C4-2B (cell line): ENCODE measurements at regions not wholly inside any gene's neighbourhood (a gene's known extent, or its start where the extent isn't known, plus 50 kb on each side); places are given as distances from the start of the nearest gene placed in this dataset.

Source experiments
- H3K27ac ChIP-seq: fragments of 450-650 bp; 2 replicates; pipeline ENCODE4 v1.5.1; 2017
- ZFX ChIP-seq: fragments of 450-650 bp; IDR thresholded peaks from 2 replicates; pipeline ENCODE4 v1.6.1; 2017
- TF ChIP-seq, protein P1 (sequence below): fragments of 450-650 bp; conservative IDR thresholded peaks from 2 replicates; pipeline ENCODE4 v1.5.1; 2017; ENCODE audit warnings: mild to moderate bottlenecking

DNA sequence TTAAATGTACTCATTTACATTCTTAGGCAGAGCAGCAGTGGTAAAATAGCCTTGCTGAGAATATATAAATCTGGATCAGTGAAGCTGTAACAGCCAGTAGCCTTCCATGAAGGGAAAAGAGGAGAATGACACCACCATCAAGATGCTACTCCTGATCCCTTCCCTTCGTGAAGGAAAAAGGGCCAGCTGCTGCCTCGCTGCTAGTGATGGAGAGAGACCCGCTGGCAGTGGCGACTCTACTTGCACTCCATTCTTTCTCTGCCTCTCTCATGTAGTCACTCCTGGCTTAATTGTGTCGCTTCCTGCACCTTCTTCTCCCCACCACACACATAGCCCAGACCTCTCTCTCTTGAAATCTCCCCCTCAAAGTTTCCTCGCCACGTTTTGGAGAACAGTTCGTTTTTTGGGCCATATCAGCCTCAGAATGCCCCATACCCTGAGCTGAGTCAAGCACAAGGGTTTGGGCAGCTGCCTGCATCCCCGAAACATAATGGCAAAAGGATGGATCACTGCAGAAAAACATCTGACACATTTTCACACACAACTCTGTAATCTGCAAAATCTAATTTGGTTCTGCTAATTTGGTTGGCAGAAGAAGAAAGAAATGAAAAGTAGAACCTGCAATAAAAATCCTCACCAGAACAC, 460.3 kb upstream of the IL12A start:
- no peak overlapping the region for H3K27ac ChIP-seq
- TF ChIP-seq, protein P1, sequence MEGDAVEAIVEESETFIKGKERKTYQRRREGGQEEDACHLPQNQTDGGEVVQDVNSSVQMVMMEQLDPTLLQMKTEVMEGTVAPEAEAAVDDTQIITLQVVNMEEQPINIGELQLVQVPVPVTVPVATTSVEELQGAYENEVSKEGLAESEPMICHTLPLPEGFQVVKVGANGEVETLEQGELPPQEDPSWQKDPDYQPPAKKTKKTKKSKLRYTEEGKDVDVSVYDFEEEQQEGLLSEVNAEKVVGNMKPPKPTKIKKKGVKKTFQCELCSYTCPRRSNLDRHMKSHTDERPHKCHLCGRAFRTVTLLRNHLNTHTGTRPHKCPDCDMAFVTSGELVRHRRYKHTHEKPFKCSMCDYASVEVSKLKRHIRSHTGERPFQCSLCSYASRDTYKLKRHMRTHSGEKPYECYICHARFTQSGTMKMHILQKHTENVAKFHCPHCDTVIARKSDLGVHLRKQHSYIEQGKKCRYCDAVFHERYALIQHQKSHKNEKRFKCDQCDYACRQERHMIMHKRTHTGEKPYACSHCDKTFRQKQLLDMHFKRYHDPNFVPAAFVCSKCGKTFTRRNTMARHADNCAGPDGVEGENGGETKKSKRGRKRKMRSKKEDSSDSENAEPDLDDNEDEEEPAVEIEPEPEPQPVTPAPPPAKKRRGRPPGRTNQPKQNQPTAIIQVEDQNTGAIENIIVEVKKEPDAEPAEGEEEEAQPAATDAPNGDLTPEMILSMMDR = no peak
- no peak for TF ChIP-seq ZFX

DNA sequence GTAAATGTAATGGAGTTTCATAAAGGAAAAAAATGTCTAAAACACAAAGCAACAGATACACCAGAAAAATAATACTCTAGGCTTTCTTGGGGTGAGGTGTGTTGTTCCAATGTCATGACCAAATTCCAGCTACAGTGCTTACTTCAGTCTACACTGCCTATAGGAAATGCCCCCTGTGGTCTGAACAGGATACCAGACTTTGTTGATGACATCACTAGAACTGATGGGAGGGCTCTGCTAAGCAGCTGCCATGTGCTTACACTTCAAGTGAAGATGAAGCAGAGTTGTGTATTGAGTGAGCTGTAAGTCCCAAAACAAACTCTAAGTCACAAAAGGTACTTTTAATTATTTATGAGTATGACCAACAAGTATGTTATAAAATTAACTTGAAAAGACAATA, 456.1 kb upstream of the IL12A start:
- no peak for TF ChIP-seq ZFX
- TF ChIP-seq, protein P1 = no peak
- no peak overlapping the region for H3K27ac ChIP-seq

DNA sequence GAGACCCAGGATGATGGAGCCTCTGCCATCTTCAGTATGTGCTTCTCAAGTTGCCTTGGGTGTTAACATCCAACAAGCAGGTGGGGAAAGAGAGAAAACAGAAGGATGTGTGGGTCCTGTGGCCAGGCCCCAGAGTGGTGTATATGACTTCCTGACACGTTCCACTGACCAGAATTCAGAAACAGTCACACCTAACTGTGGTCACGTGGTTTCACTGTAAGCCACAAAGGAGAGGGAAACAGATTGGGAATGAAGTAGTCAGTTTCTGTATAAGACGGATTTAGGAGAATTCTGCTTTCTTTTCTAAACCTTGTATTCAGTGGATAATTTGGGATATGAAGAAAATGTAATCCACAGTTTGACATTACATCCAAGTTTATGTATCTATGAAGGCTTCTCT, 454.1 kb upstream of the IL12A start:
- TF ChIP-seq ZFX = no peak
- TF ChIP-seq, protein P1 = no peak
- H3K27ac ChIP-seq = no peak overlapping the region

- H3K27ac ChIP-seq = no peak overlapping the region
- TF ChIP-seq ZFX = no peak
These were observed 451.8 kb upstream of the IL12A start for GRCh38 chr3:159536876-159537275.

- TF ChIP-seq, protein P1 = no peak
- no peak for TF ChIP-seq ZFX
- no peak overlapping the region for H3K27ac ChIP-seq
These were observed 450.1 kb upstream of the IL12A start for GRCh38 chr3:159538507-159538906.

DNA sequence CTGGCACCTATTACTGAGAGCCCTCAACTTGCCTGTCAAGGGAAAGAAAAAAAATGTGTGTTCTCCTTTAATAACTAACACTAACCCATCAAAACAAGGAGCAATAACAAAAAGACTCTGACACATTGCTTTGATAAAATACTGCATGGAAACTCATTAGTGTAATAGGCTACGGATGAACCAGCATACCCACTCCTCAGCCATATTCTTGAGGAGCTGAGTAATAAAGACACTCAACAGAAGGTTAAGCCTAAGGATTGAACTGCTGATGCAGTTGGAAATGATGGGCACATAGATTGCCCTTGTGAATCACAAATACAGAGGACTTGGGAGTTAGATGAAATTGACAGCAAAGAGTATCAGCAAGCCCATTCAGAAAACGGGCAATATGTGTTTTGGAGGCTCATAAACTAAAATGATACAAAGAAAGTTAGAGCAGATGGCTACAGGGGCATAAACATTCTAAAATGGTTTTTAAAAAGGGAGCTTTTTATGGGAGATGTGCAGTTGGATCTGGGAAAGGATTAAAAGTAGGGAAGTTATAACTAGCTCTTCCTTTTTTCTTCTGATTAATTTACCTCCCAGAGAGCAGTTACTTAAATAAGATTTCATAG, 447.6 kb upstream of the IL12A start:
- H3K27ac ChIP-seq = no peak overlapping the region

GRCh38 chr3:159548675-159549335, 439.8 kb upstream of the IL12A start:
- no peak for TF ChIP-seq ZFX
- TF ChIP-seq, protein P1 = no peak
- no peak overlapping the region for H3K27ac ChIP-seq

More for the DNA sequence above, 447.6 kb upstream of the IL12A start:
- TF ChIP-seq, protein P1 = no peak
- TF ChIP-seq ZFX = no peak
